ENCODE measurements at regions not wholly inside any gene's neighbourhood (a gene's known extent, or its start where the extent isn't known, plus 50 kb on each side); places are given as distances from the start of the nearest gene placed in this dataset.

- no peak for TF ChIP-seq CTCF (IDR thresholded peaks at IDR 0.05)
- no peak for TF ChIP-seq POLR2A (IDR thresholded peaks at IDR 0.05)
- TF ChIP-seq EP300 (IDR thresholded peaks at IDR 0.05): no peak
- TF ChIP-seq POLR2AphosphoS5 (IDR thresholded peaks at IDR 0.05): no peak
Observed at GRCh38 chr1:220966041-220966440, 86.8 kb downstream of the HLX start.

Data from upper lobe of left lung (tissue), 4 donors.